T-helper 1 cell treated with Interleukin-12 subunit alpha and Interleukin-12 subunit beta and Interleukin-4 antibody, amounts not matched to agents 30 μg/mL and 1 μg/mL, for 36 hours (primary cell): ENCODE measurements at regions not wholly inside any gene's neighbourhood (a gene's known extent, or its start where the extent isn't known, plus 50 kb on each side); places are given as distances from the start of the nearest gene placed in this dataset.

Experiments
- H3K27ac Mint-ChIP-seq: one replicate; pipeline ENCODE4 v1.8.0; 2021; ENCODE audit warnings: mild to moderate bottlenecking, mixed read lengths
- H3K27me3 Mint-ChIP-seq: one replicate; pipeline ENCODE4 v1.8.0; 2021; ENCODE audit warnings: low read depth, mixed read lengths
- H3K36me3 Mint-ChIP-seq: one replicate; pipeline ENCODE4 v1.8.0; 2021; ENCODE audit warnings: low read depth, mixed read lengths
- H3K4me1 Mint-ChIP-seq: one replicate; pipeline ENCODE4 v1.8.0; 2021; ENCODE audit warnings: low read depth, mixed read lengths
- H3K4me3 Mint-ChIP-seq: one replicate; pipeline ENCODE4 v1.8.0; 2021; ENCODE audit warnings: mild to moderate bottlenecking, moderate library complexity, mixed read lengths
- H3K9me3 Mint-ChIP-seq: one replicate; pipeline ENCODE4 v1.8.0; 2021; ENCODE audit warnings: mixed read lengths

DNA sequence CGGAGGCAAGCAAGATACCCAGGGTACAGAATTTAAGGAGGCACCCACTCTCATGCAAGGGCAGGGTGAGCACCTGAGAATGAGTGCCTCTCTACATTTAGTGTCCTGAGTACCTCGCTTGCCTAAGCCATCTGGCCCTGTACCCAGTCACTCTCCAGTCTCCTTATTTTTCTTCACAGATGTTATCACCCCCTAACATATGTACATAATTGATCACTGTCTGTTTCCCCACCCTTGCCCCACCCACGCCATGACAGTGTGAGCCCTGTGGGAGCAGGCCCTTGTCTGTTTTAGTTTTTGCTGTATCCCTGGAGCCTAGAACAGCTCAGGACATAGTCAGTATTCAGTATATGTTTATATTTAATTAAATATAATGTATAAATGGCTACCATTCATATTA lies 113.6 kb downstream of the SPRY1 start:
- no peak overlapping the region for H3K27ac Mint-ChIP-seq
- no peak overlapping the region for H3K4me3 Mint-ChIP-seq
- H3K36me3 Mint-ChIP-seq = peaks cover 2% of the 10 kb centered on the region
- H3K4me1 Mint-ChIP-seq = peaks cover 4% of the 10 kb centered on the region
- H3K9me3 Mint-ChIP-seq = peaks cover 3% of the 10 kb centered on the region
- peaks cover 38% of the 10 kb centered on the region for H3K27me3 Mint-ChIP-seq

DNA sequence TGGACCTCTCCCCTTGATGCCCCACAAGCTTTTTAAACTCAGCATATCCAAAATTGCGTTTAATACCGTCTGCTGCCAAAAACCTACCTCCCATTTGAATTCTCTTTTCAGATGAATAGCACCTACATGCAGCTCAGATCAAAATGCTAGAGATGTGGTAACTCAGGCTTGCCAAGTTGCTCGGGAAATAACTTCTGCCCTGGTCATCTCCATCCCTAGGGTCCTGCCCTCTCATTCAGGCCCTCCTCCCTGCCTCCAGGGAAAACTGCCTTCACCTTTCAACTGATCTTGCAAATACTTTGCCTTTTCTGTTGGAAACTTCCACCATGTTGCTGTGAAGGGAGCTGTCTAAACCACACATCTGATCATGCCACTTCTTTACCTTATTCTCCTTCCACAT lies 114.1 kb downstream of the SPRY1 start:
- Mint-ChIP-seq H3K27ac (no peak overlapping the region), H3K4me1 (peaks cover 2% of the 10 kb centered on the region), H3K4me3 (no peak overlapping the region), H3K27me3 (peaks cover 37% of the 10 kb centered on the region), H3K9me3 (peaks cover 3% of the 10 kb centered on the region), H3K36me3 (peaks cover 2% of the 10 kb centered on the region)

DNA sequence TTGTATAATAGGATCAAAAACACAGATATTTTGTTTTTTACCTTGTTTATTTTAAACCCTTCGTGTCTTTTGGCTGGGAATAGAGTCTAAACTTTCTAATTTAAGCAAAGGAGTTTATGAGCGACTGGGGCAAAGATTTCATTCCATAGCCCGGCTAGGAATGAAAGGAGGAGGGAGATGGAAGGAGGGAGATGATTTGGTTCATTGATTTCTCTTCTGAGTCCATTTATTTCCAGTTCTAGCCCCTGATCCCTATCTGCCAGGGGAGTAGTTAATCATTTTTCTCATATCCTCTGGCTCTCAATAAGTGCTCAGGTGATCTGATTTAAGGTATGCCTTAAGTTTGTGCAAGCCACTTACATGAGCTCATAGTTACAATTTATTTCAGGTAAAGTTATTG lies 120.0 kb downstream of the SPRY1 start:
- Mint-ChIP-seq H3K9me3 (no peaks in the 10 kb centered on the region), H3K4me3 (no peak overlapping the region), H3K36me3 (no peaks in the 10 kb centered on the region), H3K27me3 (peaks cover 36% of the 10 kb centered on the region), H3K4me1 (no peaks in the 10 kb centered on the region), H3K27ac (no peak overlapping the region)

DNA sequence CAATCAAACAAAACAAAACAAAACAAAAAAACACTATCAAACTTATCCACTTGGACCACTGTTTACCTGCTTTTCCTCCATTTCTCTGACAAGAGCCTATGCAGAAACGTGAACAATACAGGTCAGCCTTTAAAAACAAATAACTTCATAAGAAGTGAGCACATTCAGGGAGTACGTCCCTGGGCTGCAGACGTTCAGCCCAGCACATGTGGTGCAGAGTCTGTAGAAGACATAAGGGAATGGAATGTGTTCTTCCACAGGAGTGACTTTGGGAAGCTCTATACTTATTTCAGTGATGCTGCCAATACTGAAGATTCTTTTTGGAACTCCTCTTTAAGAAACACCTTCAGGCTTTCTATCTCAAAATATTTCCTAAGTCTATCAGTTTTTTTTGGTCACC lies 120.6 kb downstream of the SPRY1 start:
- H3K9me3 Mint-ChIP-seq = no peaks in the 10 kb centered on the region
- peaks cover 40% of the 10 kb centered on the region for H3K27me3 Mint-ChIP-seq
- H3K27ac Mint-ChIP-seq = no peak overlapping the region
- H3K36me3 Mint-ChIP-seq = no peaks in the 10 kb centered on the region
- no peaks in the 10 kb centered on the region for H3K4me1 Mint-ChIP-seq
- no peak overlapping the region for H3K4me3 Mint-ChIP-seq

DNA sequence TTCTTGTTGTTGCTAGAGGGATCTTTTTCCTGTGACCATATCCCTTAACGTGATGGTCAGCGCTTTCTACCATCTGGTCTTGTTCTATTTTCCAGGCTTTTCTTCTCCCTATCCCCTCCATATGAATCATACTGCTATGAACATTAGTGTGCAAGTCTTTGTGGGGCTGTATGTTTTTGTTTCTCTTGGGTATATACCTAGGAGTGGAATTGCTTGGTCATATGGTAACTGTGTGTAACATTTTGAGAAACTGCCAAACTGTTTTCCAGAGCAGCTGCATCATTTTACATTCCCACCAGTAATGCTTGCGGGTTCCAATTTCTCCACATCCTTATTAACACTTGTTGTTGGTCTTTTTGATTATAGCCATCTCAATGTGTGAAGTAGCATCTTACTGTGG lies 121.4 kb downstream of the SPRY1 start:
- H3K4me3 Mint-ChIP-seq = no peak overlapping the region
- H3K27me3 Mint-ChIP-seq = peaks cover 48% of the 10 kb centered on the region
- no peaks in the 10 kb centered on the region for H3K9me3 Mint-ChIP-seq
- no peak overlapping the region for H3K27ac Mint-ChIP-seq
- H3K4me1 Mint-ChIP-seq = no peaks in the 10 kb centered on the region
- H3K36me3 Mint-ChIP-seq = no peaks in the 10 kb centered on the region

DNA sequence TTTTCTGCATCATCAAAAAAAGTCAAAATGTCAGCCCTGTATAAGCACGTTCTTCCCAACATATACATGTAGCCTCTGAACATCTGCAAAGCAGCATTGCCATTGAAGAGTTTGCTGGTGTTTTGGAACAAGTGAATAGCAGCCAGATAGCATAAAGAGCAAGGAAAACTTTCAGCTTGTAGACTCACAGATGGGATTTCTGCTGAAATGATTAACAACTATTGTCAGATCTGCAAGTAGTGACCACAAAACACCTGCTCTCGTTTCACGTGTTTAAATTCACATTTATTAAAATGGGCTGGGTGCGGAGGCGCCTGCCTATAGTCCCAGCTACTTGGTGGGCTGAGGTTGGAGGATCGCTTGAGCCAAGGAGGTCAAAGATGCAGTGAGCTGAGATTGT lies 123.7 kb downstream of the SPRY1 start:
- no peaks in the 10 kb centered on the region for H3K9me3 Mint-ChIP-seq

DNA sequence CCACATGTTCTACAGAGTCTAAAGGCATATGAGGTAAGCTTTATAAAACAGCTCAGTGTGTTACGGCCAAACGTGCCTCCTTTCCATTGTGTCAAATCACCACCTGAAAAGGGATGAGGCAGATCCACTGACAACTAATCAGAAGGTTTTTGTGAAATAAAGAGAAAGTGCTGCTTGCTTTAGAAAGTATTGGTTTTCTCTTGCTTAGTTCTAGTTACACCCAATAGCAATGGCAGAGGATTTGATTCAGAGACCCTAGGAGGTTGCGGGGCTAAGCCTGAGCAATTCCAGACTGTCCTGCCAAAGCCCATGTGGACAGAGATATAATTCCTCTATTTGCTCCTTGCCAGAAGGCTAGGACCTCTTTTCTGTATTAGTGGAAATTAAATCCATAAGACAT lies 125.5 kb downstream of the SPRY1 start:
- no peak overlapping the region for H3K27ac Mint-ChIP-seq
- peaks cover 24% of the 10 kb centered on the region for H3K27me3 Mint-ChIP-seq
- peaks cover 9% of the 10 kb centered on the region for H3K4me1 Mint-ChIP-seq
- no peaks in the 10 kb centered on the region for H3K9me3 Mint-ChIP-seq
- peaks cover 1% of the 10 kb centered on the region for H3K36me3 Mint-ChIP-seq
- H3K4me3 Mint-ChIP-seq = no peak overlapping the region

More for the DNA sequence above, 123.7 kb downstream of the SPRY1 start:
- Mint-ChIP-seq H3K4me1 (no peaks in the 10 kb centered on the region), H3K27ac (no peak overlapping the region), H3K4me3 (no peak overlapping the region), H3K36me3 (no peaks in the 10 kb centered on the region), H3K27me3 (peaks cover 31% of the 10 kb centered on the region)

DNA sequence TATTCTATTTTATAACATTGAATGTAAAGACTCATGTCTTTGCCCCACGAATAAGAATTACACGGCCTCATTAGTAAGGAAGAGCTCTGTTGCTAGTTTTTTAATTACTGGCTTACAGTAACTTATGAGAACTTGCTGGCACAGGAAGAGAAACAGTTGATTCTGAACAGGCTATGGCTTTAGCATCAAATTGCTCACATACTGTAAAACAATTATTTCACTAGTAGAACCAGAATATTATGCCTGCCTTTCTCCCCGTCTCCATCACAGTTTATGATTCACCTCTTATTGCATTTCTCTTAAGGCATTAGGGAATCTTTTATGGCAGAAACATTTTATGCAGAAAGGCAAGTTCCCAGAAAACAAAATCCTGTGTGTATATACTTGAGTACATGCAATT lies 126.1 kb downstream of the SPRY1 start:
- H3K27ac Mint-ChIP-seq = no peak overlapping the region
- peaks cover 21% of the 10 kb centered on the region for H3K27me3 Mint-ChIP-seq
- peaks cover 1% of the 10 kb centered on the region for H3K36me3 Mint-ChIP-seq
- peaks cover 9% of the 10 kb centered on the region for H3K4me1 Mint-ChIP-seq
- H3K9me3 Mint-ChIP-seq = no peaks in the 10 kb centered on the region
- no peak overlapping the region for H3K4me3 Mint-ChIP-seq

DNA sequence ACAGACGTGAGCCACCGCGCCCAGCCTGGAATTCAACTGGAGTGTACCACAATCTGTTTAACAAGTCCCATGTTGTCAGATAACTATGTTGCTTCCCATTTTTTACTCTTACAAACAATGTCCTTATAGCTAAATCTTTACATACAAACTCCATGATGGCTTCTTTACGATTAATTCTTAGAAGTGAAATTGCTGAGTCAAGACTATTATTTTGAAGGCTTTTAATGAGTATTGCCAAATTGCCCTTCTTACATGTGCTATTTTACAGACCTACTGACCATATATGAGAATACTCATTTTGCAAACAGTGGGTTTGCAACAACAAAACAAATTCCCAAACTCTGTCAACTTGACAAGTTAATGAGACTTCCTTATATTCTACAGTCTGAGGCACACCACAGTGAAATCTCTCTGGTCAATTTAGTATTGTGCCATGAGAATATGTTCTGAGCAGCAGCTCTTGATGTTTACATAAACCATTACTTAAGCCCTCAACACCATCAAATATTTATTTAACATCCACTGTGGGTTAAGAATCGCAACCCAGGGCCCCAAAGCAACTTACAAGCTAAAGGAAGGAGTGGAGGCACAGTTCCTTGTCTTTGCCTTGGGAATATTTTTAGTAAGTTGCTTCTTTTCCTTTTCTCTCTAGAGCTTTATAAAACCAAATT lies 128.5 kb downstream of the SPRY1 start:
- Mint-ChIP-seq H3K36me3 (peaks cover 1% of the 10 kb centered on the region), H3K27ac (no peak overlapping the region), H3K27me3 (peaks cover 13% of the 10 kb centered on the region), H3K4me1 (peaks cover 9% of the 10 kb centered on the region), H3K4me3 (no peak overlapping the region), H3K9me3 (no peaks in the 10 kb centered on the region)

DNA sequence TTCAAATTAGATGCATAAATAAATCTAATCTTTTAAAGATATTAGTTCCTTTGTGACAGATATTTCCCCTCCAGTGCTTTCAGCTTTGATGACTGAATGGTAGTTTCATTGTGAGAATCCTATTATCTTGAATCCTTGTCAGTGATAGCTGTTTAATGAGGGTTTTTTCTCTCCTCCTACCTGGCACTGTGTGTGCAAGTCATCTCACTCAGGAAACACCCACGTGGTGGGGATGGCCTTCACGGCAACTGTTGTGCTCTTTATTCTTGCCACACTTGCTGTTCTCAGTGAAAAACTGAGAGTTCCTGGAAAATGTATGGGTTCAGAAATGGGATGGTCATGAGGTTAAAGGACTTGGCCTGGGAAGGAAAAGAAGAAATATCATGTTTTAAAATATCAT lies 129.9 kb downstream of the SPRY1 start:
- Mint-ChIP-seq H3K4me3 (no peak overlapping the region), H3K9me3 (no peaks in the 10 kb centered on the region), H3K36me3 (peaks cover 1% of the 10 kb centered on the region), H3K27ac (no peak overlapping the region), H3K27me3 (peaks cover 13% of the 10 kb centered on the region), H3K4me1 (peaks cover 9% of the 10 kb centered on the region)

DNA sequence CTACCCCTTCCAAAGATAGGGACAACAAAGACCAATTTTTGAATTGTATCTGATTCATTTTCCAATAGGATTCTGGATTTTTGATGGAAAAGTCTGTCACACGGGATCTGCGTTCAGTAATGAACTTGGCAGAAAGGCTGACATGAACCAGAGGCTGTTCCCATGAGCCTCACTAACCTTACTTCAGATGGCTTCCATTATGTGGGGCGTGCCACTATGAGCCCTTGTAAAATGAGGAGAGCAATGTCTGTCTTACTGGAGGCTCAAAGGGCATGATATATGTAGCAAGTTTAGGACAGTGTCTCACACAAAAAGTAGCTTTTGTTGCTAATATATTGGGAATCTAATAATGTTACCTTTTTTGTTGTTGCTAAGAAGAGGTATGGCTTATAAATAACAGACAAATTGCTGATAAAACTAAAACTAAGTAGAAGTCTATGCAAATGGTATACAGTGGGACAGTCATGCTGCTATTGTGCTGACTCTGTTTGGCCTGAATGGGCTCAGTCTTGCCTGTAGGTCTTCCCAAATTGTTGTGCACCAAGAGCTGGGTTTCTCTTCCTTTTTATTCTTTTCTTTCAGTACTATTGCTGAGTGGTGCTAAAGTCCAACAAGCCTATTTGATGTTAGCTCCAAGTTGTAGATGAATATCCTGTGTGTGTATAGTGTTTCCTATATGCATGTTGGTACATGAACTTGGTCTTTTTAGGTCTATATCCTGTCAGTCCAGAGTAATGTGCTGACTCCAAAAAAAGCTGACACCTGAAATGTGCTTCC lies 132.1 kb downstream of the SPRY1 start:
- Mint-ChIP-seq H3K27ac (no peak overlapping the region), H3K4me3 (no peak overlapping the region), H3K27me3 (peaks cover 3% of the 10 kb centered on the region), H3K4me1 (peaks cover 9% of the 10 kb centered on the region), H3K36me3 (peaks cover 1% of the 10 kb centered on the region), H3K9me3 (no peaks in the 10 kb centered on the region)

DNA sequence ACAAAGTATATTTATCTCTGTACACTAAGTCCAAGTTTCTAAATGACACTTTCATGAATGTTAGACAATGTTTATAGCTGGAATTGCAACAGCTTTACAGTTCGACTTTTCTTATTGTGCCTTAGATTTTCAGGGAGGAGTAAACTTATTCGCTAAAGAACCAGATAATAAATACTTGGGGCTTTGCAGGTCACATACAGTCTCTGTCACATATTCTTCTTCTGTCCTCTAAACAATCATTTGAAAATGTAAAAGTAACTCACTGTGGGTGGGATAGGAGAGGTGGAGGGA lies 132.6 kb downstream of the SPRY1 start:
- H3K9me3 Mint-ChIP-seq = no peaks in the 10 kb centered on the region
- H3K36me3 Mint-ChIP-seq = peaks cover 1% of the 10 kb centered on the region
- no peak overlapping the region for H3K4me3 Mint-ChIP-seq
- H3K27ac Mint-ChIP-seq = no peak overlapping the region
- H3K27me3 Mint-ChIP-seq = peaks cover 3% of the 10 kb centered on the region
- H3K4me1 Mint-ChIP-seq = peaks cover 9% of the 10 kb centered on the region

DNA sequence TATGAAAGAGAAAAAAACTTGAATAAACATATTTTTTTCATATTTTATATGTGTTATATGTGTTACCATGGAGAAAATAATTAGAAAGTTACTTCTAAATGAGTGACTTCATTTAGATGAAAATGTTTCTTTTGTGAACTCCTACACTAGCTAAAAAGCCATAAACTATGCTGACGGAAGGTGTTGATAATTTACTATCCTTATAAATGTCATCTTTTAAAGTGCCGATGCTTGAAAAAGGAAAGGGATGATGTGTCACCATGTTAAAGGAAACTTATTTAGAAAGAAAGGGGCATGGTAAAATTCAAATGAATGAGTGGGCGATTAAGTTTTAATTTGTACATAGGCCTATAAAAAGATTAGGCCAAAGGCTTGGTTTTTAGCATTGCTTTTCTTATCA lies 133.8 kb downstream of the SPRY1 start:
- H3K4me3 Mint-ChIP-seq = no peak overlapping the region
- peaks cover 9% of the 10 kb centered on the region for H3K4me1 Mint-ChIP-seq
- no peaks in the 10 kb centered on the region for H3K9me3 Mint-ChIP-seq
- H3K27ac Mint-ChIP-seq = no peak overlapping the region
- peaks cover 1% of the 10 kb centered on the region for H3K36me3 Mint-ChIP-seq
- peaks cover 3% of the 10 kb centered on the region for H3K27me3 Mint-ChIP-seq

DNA sequence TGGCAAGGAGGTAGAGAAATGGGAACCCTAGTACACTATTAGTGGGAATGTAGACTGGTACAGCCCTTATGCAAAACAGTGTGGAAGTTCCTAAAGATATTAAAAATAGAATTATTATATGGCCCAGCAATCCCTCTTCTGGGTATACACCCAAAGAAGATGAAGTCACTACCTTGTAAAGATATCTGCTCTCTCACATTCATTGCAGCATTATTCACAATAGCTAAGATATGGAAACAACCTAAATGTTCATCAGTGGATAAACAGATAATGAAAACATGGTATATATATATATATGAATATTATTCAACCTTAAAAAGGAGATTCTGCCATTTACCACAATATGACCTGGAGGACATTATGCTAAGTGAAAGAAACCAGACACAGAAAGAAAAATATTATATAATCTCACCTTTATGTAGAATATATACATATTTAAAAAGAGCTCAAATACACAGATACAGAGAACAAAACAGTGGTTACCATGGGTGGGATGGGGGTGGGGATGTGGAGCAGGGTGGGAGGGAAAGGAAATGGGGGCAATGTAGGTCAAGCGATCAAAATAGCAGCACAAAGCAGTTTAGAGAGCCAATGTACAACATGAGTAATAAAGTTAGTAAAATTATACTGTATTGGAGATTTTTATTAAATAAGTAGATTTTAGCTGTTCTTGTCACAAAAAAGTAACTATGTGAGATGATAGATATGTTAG lies 138.6 kb downstream of the SPRY1 start:
- Mint-ChIP-seq H3K36me3 (no peaks in the 10 kb centered on the region), H3K4me1 (peaks cover 4% of the 10 kb centered on the region), H3K9me3 (no peaks in the 10 kb centered on the region), H3K27ac (no peak overlapping the region), H3K4me3 (no peak overlapping the region), H3K27me3 (peaks cover 3% of the 10 kb centered on the region)

DNA sequence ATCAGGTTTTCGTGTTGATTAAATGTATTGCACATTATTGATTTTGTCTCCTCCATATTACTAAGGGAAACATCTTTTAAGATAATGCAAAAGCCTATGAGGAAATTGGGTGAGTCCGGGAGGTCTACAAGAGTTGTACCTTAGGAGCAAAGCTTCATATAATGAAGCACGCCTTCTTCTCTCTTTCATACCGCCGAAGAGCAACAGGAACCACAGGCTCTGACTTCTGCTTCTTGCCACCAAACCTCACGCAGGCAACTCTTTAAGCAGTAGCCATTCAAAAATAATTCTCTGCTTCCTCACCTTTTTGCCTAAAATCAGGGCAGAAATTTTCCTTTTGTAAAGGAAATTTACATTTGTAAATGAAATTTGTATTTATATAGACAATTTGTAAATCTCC lies 139.6 kb downstream of the SPRY1 start:
- Mint-ChIP-seq H3K4me1 (peaks cover 4% of the 10 kb centered on the region), H3K27me3 (peaks cover 3% of the 10 kb centered on the region), H3K4me3 (no peak overlapping the region), H3K36me3 (no peaks in the 10 kb centered on the region), H3K27ac (no peak overlapping the region), H3K9me3 (no peaks in the 10 kb centered on the region)
